HCT116 (cell line): ENCODE measurements at regions not wholly inside any gene's neighbourhood (a gene's known extent, or its start where the extent isn't known, plus 50 kb on each side); places are given as distances from the start of the nearest gene placed in this dataset.

ENCODE experiments used
- EZH2 ChIP-seq: fragments of 200-600 bp; sonication (generic); IDR thresholded peaks from 2 replicates; pipeline ENCODE4 v1.6.1; 2017; ENCODE audit warnings: antibody characterized with exemption, mixed run types
- EZH2phosphoT487 ChIP-seq: fragments of 200-600 bp; IDR thresholded peaks from 2 replicates; pipeline ENCODE4 v1.6.1; 2018; ENCODE audit warnings: antibody characterized with exemption, borderline replicate concordance
- POLR2A ChIP-seq: IDR thresholded peaks from 2 replicates; pipeline ENCODE4 v1.7.0; 2011; ENCODE audit warnings: borderline replicate concordance; ENCODE audit not compliant: insufficient read depth, insufficient read length; ENCODE audit errors: extremely low read depth
- SP1 ChIP-seq: IDR thresholded peaks from 2 replicates; pipeline ENCODE4 v1.6.1; 2012; ENCODE audit warnings: low read depth
- SRF ChIP-seq: IDR thresholded peaks from 2 replicates; pipeline ENCODE4 v1.6.1; 2012; ENCODE audit warnings: low read depth
- ZNF274 ChIP-seq: fragments of 200-500 bp; sonication (Bioruptor generic); IDR thresholded peaks from 2 replicates; pipeline ENCODE4 v1.6.1; 2014; ENCODE audit warnings: mild to moderate bottlenecking, low read depth, low read length, inconsistent platforms
- TF ChIP-seq, protein P1 (sequence below), 3 experiments: fragments of 200-600 bp in 1 of 3; sonication (generic) in 1 of 3; IDR thresholded peaks in 2 of 3; conservative IDR thresholded peaks in 1 of 3; 2 replicates each; pipeline ENCODE4 v1.5.1; 2012 to 2017; ENCODE audit warnings: low read depth in 2 of 3, low read length in 2 of 3, antibody characterized with exemption in 1 of 3, borderline replicate concordance in 1 of 3, control low read depth in 1 of 3, mild to moderate bottlenecking in 1 of 3, mixed read lengths in 1 of 3, mixed run types in 1 of 3, moderate library complexity in 1 of 3; ENCODE audit not compliant: insufficient read depth in 1 of 3

DNA sequence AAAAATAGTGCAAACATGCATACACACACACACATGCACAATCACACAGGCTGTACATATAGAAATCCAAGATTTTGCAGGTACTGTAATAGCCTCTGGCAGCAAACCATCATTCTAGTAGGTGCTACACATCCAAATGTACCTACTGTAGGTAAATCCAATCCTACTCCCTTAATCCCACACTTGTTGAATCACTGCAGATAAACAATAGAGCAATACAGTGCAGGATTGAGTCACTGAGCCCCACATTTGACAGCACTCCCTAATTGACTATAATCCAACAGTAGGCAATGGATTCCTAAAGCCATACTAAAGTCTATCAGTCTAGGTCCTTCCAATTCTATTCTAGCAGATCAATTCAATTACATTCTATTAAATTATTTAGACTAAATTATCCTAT lies 1640.5 kb upstream of the CDH9 start:
- TF ChIP-seq, protein P1, sequence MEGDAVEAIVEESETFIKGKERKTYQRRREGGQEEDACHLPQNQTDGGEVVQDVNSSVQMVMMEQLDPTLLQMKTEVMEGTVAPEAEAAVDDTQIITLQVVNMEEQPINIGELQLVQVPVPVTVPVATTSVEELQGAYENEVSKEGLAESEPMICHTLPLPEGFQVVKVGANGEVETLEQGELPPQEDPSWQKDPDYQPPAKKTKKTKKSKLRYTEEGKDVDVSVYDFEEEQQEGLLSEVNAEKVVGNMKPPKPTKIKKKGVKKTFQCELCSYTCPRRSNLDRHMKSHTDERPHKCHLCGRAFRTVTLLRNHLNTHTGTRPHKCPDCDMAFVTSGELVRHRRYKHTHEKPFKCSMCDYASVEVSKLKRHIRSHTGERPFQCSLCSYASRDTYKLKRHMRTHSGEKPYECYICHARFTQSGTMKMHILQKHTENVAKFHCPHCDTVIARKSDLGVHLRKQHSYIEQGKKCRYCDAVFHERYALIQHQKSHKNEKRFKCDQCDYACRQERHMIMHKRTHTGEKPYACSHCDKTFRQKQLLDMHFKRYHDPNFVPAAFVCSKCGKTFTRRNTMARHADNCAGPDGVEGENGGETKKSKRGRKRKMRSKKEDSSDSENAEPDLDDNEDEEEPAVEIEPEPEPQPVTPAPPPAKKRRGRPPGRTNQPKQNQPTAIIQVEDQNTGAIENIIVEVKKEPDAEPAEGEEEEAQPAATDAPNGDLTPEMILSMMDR (IDR thresholded peaks at IDR 0.05 in 2 of 3, conservative IDR thresholded peaks at IDR 0.05 in 1 of 3; ENCODE audit: borderline replicate concordance in 1 of 3, insufficient read depth in 1 of 3, low read depth in 2 of 3, low read length in 2 of 3) = no peak
- TF ChIP-seq ZNF274 (no peak), POLR2A (no peak), SP1 (no peak), EZH2 (no peak), SRF (no peak), EZH2phosphoT487 (no peak)
